PFSK-1 (cell line): ENCODE measurements at regions not wholly inside any gene's neighbourhood (a gene's known extent, or its start where the extent isn't known, plus 50 kb on each side); places are given as distances from the start of the nearest gene placed in this dataset.

Experiments
- FOXP2 ChIP-seq: optimal IDR thresholded peaks from 2 replicates; pipeline ENCODE3; 2011; ENCODE audit warnings: borderline replicate concordance, control low read depth, inconsistent platforms; ENCODE audit not compliant: insufficient read depth; ENCODE audit errors: extremely low read length, extremely low read depth
- POLR2AphosphoS5 ChIP-seq: IDR thresholded peaks from 2 replicates; pipeline ENCODE4 v1.6.1; 2012; ENCODE audit warnings: low read depth, mild to moderate bottlenecking, control low read depth, low read length, moderate library complexity
- REST ChIP-seq, 2 experiments: IDR thresholded peaks; 2 replicates each; pipeline versions ENCODE4 v1.6.1 to v1.8.0; 2011 to 2012; ENCODE audit warnings: low read depth in 2 of 2, low read length in 2 of 2, control low read depth in 1 of 2, inconsistent platforms in 1 of 2, mild to moderate bottlenecking in 1 of 2, moderate library complexity in 1 of 2; ENCODE audit not compliant: insufficient read depth in 1 of 2
- SIN3A ChIP-seq: IDR thresholded peaks from 2 replicates; pipeline ENCODE4 v1.6.1; 2012; ENCODE audit warnings: mild to moderate bottlenecking, low read length, moderate library complexity, borderline replicate concordance; ENCODE audit not compliant: insufficient read depth

- TF ChIP-seq POLR2AphosphoS5 (no peak), FOXP2 (no peak), REST (IDR thresholded peaks at IDR 0.05; ENCODE audit: insufficient read depth in 1 of 2, low read depth in 2 of 2, low read length in 2 of 2) (no peak), SIN3A (no peak)
Measured at GRCh38 chr2:131835621-131836091, 308.0 kb downstream of the CCDC74A start.
